ENCODE measurements at regions not wholly inside any gene's neighbourhood (a gene's known extent, or its start where the extent isn't known, plus 50 kb on each side); places are given as distances from the start of the nearest gene placed in this dataset.

DNA sequence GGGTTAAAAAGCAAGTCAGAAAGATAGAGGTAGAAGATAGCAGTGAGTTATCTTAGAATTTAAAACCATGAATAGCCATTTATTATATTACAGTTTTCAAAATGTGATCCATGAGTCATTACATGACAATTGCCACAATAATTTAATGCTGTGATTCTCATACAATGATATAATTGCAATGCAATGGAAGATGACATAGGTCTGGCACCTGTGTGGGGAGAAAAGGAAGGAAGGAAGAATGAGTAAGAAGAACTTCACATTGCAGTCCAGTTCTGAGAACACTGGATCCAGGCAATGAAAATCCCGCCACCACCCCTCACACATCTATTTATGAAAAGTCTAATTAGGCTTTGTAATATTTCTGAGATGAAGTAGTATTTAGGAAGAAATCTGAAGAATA, 738.1 kb upstream of the LINC00305 start:
- TF ChIP-seq, protein P1, sequence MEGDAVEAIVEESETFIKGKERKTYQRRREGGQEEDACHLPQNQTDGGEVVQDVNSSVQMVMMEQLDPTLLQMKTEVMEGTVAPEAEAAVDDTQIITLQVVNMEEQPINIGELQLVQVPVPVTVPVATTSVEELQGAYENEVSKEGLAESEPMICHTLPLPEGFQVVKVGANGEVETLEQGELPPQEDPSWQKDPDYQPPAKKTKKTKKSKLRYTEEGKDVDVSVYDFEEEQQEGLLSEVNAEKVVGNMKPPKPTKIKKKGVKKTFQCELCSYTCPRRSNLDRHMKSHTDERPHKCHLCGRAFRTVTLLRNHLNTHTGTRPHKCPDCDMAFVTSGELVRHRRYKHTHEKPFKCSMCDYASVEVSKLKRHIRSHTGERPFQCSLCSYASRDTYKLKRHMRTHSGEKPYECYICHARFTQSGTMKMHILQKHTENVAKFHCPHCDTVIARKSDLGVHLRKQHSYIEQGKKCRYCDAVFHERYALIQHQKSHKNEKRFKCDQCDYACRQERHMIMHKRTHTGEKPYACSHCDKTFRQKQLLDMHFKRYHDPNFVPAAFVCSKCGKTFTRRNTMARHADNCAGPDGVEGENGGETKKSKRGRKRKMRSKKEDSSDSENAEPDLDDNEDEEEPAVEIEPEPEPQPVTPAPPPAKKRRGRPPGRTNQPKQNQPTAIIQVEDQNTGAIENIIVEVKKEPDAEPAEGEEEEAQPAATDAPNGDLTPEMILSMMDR (IDR thresholded peaks at IDR 0.05), result no peak
- H3K27me3 Mint-ChIP-seq (ENCODE audit: low read depth in 2 of 2), result no peaks in the 10 kb centered on the region
- peaks cover 10 to 23% of the 10 kb centered on the region in 2 donors for H3K9me3 Mint-ChIP-seq
- H3K4me3 ChIP-seq (ENCODE audit: low read length), result no peak overlapping the region
- no peak overlapping the region for H3K27ac ChIP-seq (ENCODE audit: low read length)
- H3K4me1 Mint-ChIP-seq, result no peaks in the 10 kb centered on the region
- WGBS (ENCODE audit: insufficient coverage), result no CpG with 5 or more reads among the region's 1 CpG
- H3K27ac Mint-ChIP-seq, result no peak overlapping the region
- no peaks in the 10 kb centered on the region for H3K36me3 Mint-ChIP-seq
- H3K9me3 ChIP-seq (ENCODE audit: control insufficient read depth, insufficient read depth, low read length), result no peaks in the 10 kb centered on the region
- DNase-seq (no peak), ATAC-seq (no peak)
- intact Hi-C loops (cut with micrococcal nuclease), result no loop called here
- no peaks in the 10 kb centered on the region for H3K36me3 ChIP-seq (ENCODE audit: control insufficient read depth, insufficient read depth, low read length)
- no peaks in the 10 kb centered on the region for H3K27me3 ChIP-seq (ENCODE audit: control insufficient read depth, insufficient read depth, low read length)
- no peaks in the 10 kb centered on the region for H3K4me1 ChIP-seq (ENCODE audit: control insufficient read depth, insufficient read depth, low read length)
- H3K4me3 Mint-ChIP-seq, result no peak overlapping the region

- H3K27ac Mint-ChIP-seq, result no peak overlapping the region
- Histone ChIP-seq H3K4me1 (ENCODE audit: control insufficient read depth, insufficient read depth, low read length) (no peaks in the 10 kb centered on the region), H3K4me3 (ENCODE audit: low read length) (no peak overlapping the region), H3K9me3 (ENCODE audit: control insufficient read depth, insufficient read depth, low read length) (peaks cover 2% of the 10 kb centered on the region), H3K36me3 (ENCODE audit: control insufficient read depth, insufficient read depth, low read length) (no peaks in the 10 kb centered on the region), H3K27ac (ENCODE audit: low read length) (no peak overlapping the region), H3K27me3 (ENCODE audit: control insufficient read depth, insufficient read depth, low read length) (no peaks in the 10 kb centered on the region)
- WGBS (ENCODE audit: insufficient coverage), result 86% methylated on average over 2 of the region's 3 CpGs
- TF ChIP-seq, protein P1 (IDR thresholded peaks at IDR 0.05), result no peak
- no peak overlapping the region for H3K4me3 Mint-ChIP-seq
- intact Hi-C loops (cut with micrococcal nuclease), result no loop called here
- H3K27me3 Mint-ChIP-seq (ENCODE audit: low read depth in 2 of 2), result no peaks in the 10 kb centered on the region
- no peaks in the 10 kb centered on the region for H3K4me1 Mint-ChIP-seq
- ATAC-seq (no peak), DNase-seq (no peak)
- H3K9me3 Mint-ChIP-seq, result peaks cover 9 to 22% of the 10 kb centered on the region in 2 donors
- no peaks in the 10 kb centered on the region for H3K36me3 Mint-ChIP-seq
Measured at GRCh38 chr18:64882896-64883295, 734.0 kb upstream of the LINC00305 start.

GRCh38 chr18:64876833-64877232, 727.9 kb upstream of the LINC00305 start:
- no peak overlapping the region for H3K4me3 Mint-ChIP-seq
- Histone ChIP-seq H3K4me3 (ENCODE audit: low read length) (no peak overlapping the region), H3K9me3 (ENCODE audit: control insufficient read depth, insufficient read depth, low read length) (peaks cover 9% of the 10 kb centered on the region), H3K36me3 (ENCODE audit: control insufficient read depth, insufficient read depth, low read length) (no peaks in the 10 kb centered on the region), H3K27me3 (ENCODE audit: control insufficient read depth, insufficient read depth, low read length) (no peaks in the 10 kb centered on the region), H3K27ac (ENCODE audit: low read length) (no peak overlapping the region), H3K4me1 (ENCODE audit: control insufficient read depth, insufficient read depth, low read length) (no peaks in the 10 kb centered on the region)
- DNase-seq, result no peak
- H3K4me1 Mint-ChIP-seq, result no peaks in the 10 kb centered on the region
- no peaks in the 10 kb centered on the region for H3K27me3 Mint-ChIP-seq (ENCODE audit: low read depth in 2 of 2)
- intact Hi-C loops (cut with micrococcal nuclease), result no loop called here
- TF ChIP-seq, protein P1 (IDR thresholded peaks at IDR 0.05), result no peak
- no peak for ATAC-seq
- no peak overlapping the region for H3K27ac Mint-ChIP-seq
- H3K36me3 Mint-ChIP-seq, result peaks cover 7% of the 10 kb centered on the region
- 38% methylated on average over 2 of the region's 4 CpGs for WGBS (ENCODE audit: insufficient coverage)
- peaks cover 10 to 20% of the 10 kb centered on the region in 2 donors for H3K9me3 Mint-ChIP-seq

GRCh38 chr18:64872710-64873458, 724.0 kb upstream of the LINC00305 start:
- H3K27ac ChIP-seq (ENCODE audit: low read length), result no peak overlapping the region
- H3K36me3 ChIP-seq (ENCODE audit: control insufficient read depth, insufficient read depth, low read length), result no peaks in the 10 kb centered on the region
- DNase-seq (no peak), ATAC-seq (no peak)
- H3K9me3 Mint-ChIP-seq, result peaks cover 16 to 23% of the 10 kb centered on the region in 2 donors
- no peaks in the 10 kb centered on the region for H3K4me1 ChIP-seq (ENCODE audit: control insufficient read depth, insufficient read depth, low read length)
- no peak overlapping the region for H3K4me3 ChIP-seq (ENCODE audit: low read length)
- intact Hi-C loops (cut with micrococcal nuclease), result no loop called here
- no peak overlapping the region for H3K27ac Mint-ChIP-seq
- H3K27me3 Mint-ChIP-seq (ENCODE audit: low read depth in 2 of 2), result no peaks in the 10 kb centered on the region
- H3K4me3 Mint-ChIP-seq, result no peak overlapping the region
- H3K4me1 Mint-ChIP-seq, result no peaks in the 10 kb centered on the region
- WGBS (ENCODE audit: insufficient coverage), result 92% methylated on average over 3 of the region's 3 CpGs
- H3K36me3 Mint-ChIP-seq, result peaks cover 17% of the 10 kb centered on the region
- no peaks in the 10 kb centered on the region for H3K27me3 ChIP-seq (ENCODE audit: control insufficient read depth, insufficient read depth, low read length)
- TF ChIP-seq, protein P1 (IDR thresholded peaks at IDR 0.05), result no peak
- H3K9me3 ChIP-seq (ENCODE audit: control insufficient read depth, insufficient read depth, low read length), result peaks cover 7% of the 10 kb centered on the region

Measured in natural killer cell (primary cell).